H9 (cell line): ENCODE measurements at regions not wholly inside any gene's neighbourhood (a gene's known extent, or its start where the extent isn't known, plus 50 kb on each side); places are given as distances from the start of the nearest gene placed in this dataset.

Source experiments
- DNase-seq: peaks from one replicate; pipeline ENCODE4 v3.0.0-alpha.2; 2017
- H2AFZ ChIP-seq: one replicate; pipeline ENCODE4 v1.6.1; 2013; ENCODE audit warnings: mild to moderate bottlenecking, low read length, control low read depth, moderate library complexity
- H2AK5ac ChIP-seq: 2 replicates; pipeline ENCODE4 v1.6.1; 2013; ENCODE audit warnings: low read length, control low read depth, mixed read lengths; ENCODE audit not compliant: insufficient read length
- H2BK120ac ChIP-seq: one replicate; pipeline ENCODE4 v1.6.1; 2013; ENCODE audit warnings: low read depth, mild to moderate bottlenecking, low read length, control low read depth, inconsistent platforms; ENCODE audit not compliant: poor library complexity, severe bottlenecking
- H2BK12ac ChIP-seq: 2 replicates; pipeline ENCODE4 v1.6.1; 2013; ENCODE audit warnings: low read length, control low read depth, mixed read lengths, low read depth; ENCODE audit not compliant: insufficient read length
- H2BK15ac ChIP-seq: 2 replicates; pipeline ENCODE4 v1.6.1; 2013; ENCODE audit warnings: low read depth, low read length, control low read depth
- H2BK20ac ChIP-seq: one replicate; pipeline ENCODE4 v1.6.1; 2013; ENCODE audit warnings: low read depth, mild to moderate bottlenecking, low read length, control low read depth, inconsistent platforms; ENCODE audit not compliant: poor library complexity, severe bottlenecking
- H2BK5ac ChIP-seq: 2 replicates; pipeline ENCODE4 v1.6.1; 2013; ENCODE audit warnings: low read length, control low read depth, mixed read lengths; ENCODE audit not compliant: insufficient read length
- H3K14ac ChIP-seq: 2 replicates; pipeline ENCODE4 v1.6.1; 2013; ENCODE audit warnings: low read length, control low read depth; ENCODE audit not compliant: insufficient read depth
- H3K18ac ChIP-seq: 2 replicates; pipeline ENCODE4 v1.6.1; 2013; ENCODE audit warnings: low read depth, mild to moderate bottlenecking, mixed read lengths, low read length, control low read depth; ENCODE audit not compliant: insufficient read length
- H3K23ac ChIP-seq: 2 replicates; pipeline ENCODE4 v1.6.1; 2013; ENCODE audit warnings: low read length, control low read depth, mixed read lengths, low read depth; ENCODE audit not compliant: insufficient read length
- H3K23me2 ChIP-seq: 2 replicates; pipeline ENCODE4 v1.6.1; 2013; ENCODE audit warnings: low read depth, mild to moderate bottlenecking, mixed read lengths, low read length, control low read depth; ENCODE audit not compliant: insufficient read length, poor library complexity, severe bottlenecking
- H3K27ac ChIP-seq: 2 replicates; pipeline ENCODE4 v1.5.1; 2013; ENCODE audit warnings: low read length, control low read depth, mixed read lengths, low read depth; ENCODE audit not compliant: insufficient read length
- H3K27me3 ChIP-seq: 2 replicates; pipeline ENCODE4 v1.6.1; 2013; ENCODE audit warnings: low read length, control low read depth, inconsistent platforms; ENCODE audit not compliant: insufficient read depth
- H3K4ac ChIP-seq: 2 replicates; pipeline ENCODE4 v1.6.1; 2013; ENCODE audit warnings: low read depth, mild to moderate bottlenecking, control low read depth, inconsistent platforms, low read length, moderate library complexity
- H3K4me1 ChIP-seq: 2 replicates; pipeline ENCODE4 v1.6.1; 2013; ENCODE audit warnings: low read length, control low read depth, inconsistent platforms; ENCODE audit not compliant: insufficient read depth
- H3K4me2 ChIP-seq: 2 replicates; pipeline ENCODE4 v1.6.1; 2013; ENCODE audit warnings: low read length, control low read depth, mixed read lengths; ENCODE audit not compliant: insufficient read length, insufficient read depth
- H3K56ac ChIP-seq: 2 replicates; pipeline ENCODE4 v1.6.1; 2013; ENCODE audit warnings: low read depth, mild to moderate bottlenecking, mixed read lengths, low read length, control low read depth; ENCODE audit not compliant: insufficient read length
- H3K79me1 ChIP-seq: 2 replicates; pipeline ENCODE4 v1.6.1; 2013; ENCODE audit warnings: low read depth, mild to moderate bottlenecking, moderate library complexity, low read length, control low read depth, inconsistent platforms; ENCODE audit not compliant: insufficient read depth, poor library complexity, severe bottlenecking
- H3K79me2 ChIP-seq: 2 replicates; pipeline ENCODE4 v1.6.1; 2013; ENCODE audit warnings: low read length, control low read depth, inconsistent platforms; ENCODE audit not compliant: insufficient read depth
- H3K9ac ChIP-seq: 2 replicates; pipeline ENCODE4 v1.6.1; 2013; ENCODE audit warnings: low read length, control low read depth, mixed read lengths; ENCODE audit not compliant: insufficient read length; ENCODE audit errors: extremely low read depth
- H3K9me3 ChIP-seq: one replicate; pipeline ENCODE4 v1.6.1; 2013; ENCODE audit warnings: low read depth, low read length, inconsistent platforms; ENCODE audit not compliant: control insufficient read depth
- H3T11ph ChIP-seq: one replicate; pipeline ENCODE4 v1.6.1; 2013; ENCODE audit warnings: mild to moderate bottlenecking, low read length, control low read depth, inconsistent platforms
- H4K20me1 ChIP-seq: one replicate; pipeline ENCODE4 v1.6.1; 2013; ENCODE audit not compliant: control insufficient read depth, insufficient read length, insufficient read depth
- H4K5ac ChIP-seq: 2 replicates; pipeline ENCODE4 v1.6.1; 2013; ENCODE audit warnings: low read depth, mild to moderate bottlenecking, mixed read lengths, low read length, control low read depth; ENCODE audit not compliant: insufficient read length
- H4K8ac ChIP-seq: replicated peaks from 2 replicates; pipeline ENCODE4 v1.6.1; 2013; ENCODE audit warnings: low read length, control low read depth, mixed read lengths, low read depth; ENCODE audit not compliant: insufficient read length
- H4K91ac ChIP-seq: 2 replicates; pipeline ENCODE4 v1.6.1; 2013; ENCODE audit warnings: low read depth, mild to moderate bottlenecking, moderate library complexity, mixed read lengths, low read length, control low read depth; ENCODE audit not compliant: insufficient read length
- H3K27ac Mint-ChIP-seq, 3 experiments: 2 replicates in 2 of 3; 3 replicates in 1 of 3; pipeline ENCODE4 v1.8.0; 2020 to 2021; ENCODE audit warnings: mixed read lengths in 3 of 3, mild to moderate bottlenecking in 1 of 3, moderate library complexity in 1 of 3
- H3K27me3 Mint-ChIP-seq: 2 replicates; pipeline ENCODE4 v1.8.0; 2021; ENCODE audit warnings: low read depth, mild to moderate bottlenecking, moderate library complexity, mixed read lengths
- H3K36me3 Mint-ChIP-seq, 3 experiments: 2 replicates in 2 of 3; 3 replicates in 1 of 3; pipeline ENCODE4 v1.8.0; 2020 to 2021; ENCODE audit warnings: low read depth in 3 of 3, mixed read lengths in 3 of 3; ENCODE audit not compliant: insufficient read depth in 1 of 3
- H3K4me1 Mint-ChIP-seq, 2 experiments: 2 replicates each; pipeline ENCODE4 v1.8.0; 2020; ENCODE audit warnings: mixed read lengths in 2 of 2
- H3K4me3 Mint-ChIP-seq, 2 experiments: 2 replicates in 1 of 2; 3 replicates in 1 of 2; pipeline ENCODE4 v1.8.0; 2020 to 2021; ENCODE audit warnings: mild to moderate bottlenecking in 2 of 2, mixed read lengths in 2 of 2, moderate library complexity in 1 of 2
- H3K9me3 Mint-ChIP-seq, 2 experiments: 2 replicates in 1 of 2; 3 replicates in 1 of 2; pipeline ENCODE4 v1.8.0; 2020; ENCODE audit warnings: mild to moderate bottlenecking in 2 of 2, mixed read lengths in 2 of 2, moderate library complexity in 1 of 2
- CTCF ChIP-seq: fragments of 200-600 bp; sonication (generic); conservative IDR thresholded peaks from 3 replicates; pipeline ENCODE4 v1.8.0; 2021; ENCODE audit warnings: antibody characterized with exemption, mild to moderate bottlenecking
- WGBS: extraction: QIAGEN DNeasy Blood & Tissue Kit; methylation state at CpG from one replicate; pipeline ENCODE4 v1.1.7; 2013; ENCODE audit warnings: missing lambda C conversion rate, low lambda C conversion rate, mixed read lengths; ENCODE audit not compliant: insufficient read length; ENCODE audit errors: extremely low coverage; 5-methylcytosine and 5-hydroxymethylcytosine counted together

- H3K4me1 Mint-ChIP-seq: peaks cover 18 to 28% of the 10 kb centered on the region in 2 experiments
- WGBS: no CpG with 5 or more reads among the region's 5 CpGs
These were observed 321.9 kb upstream of the NPVF start for GRCh38 chr7:25550149-25550548.

More at GRCh38 chr7:25550149-25550548, 321.9 kb upstream of the NPVF start:
- H3K56ac ChIP-seq: no peak overlapping the region
- H3T11ph ChIP-seq: no peak overlapping the region
- H3K9ac ChIP-seq: no peak overlapping the region
- H3K27ac ChIP-seq: no peak overlapping the region
- H3K23ac ChIP-seq: no peak overlapping the region
- TF ChIP-seq CTCF: no peak
- H3K18ac ChIP-seq: no peak overlapping the region
- no peak overlapping the region for H2BK120ac ChIP-seq
- no peak overlapping the region for H2BK20ac ChIP-seq
- H3K9me3 ChIP-seq: no peaks in the 10 kb centered on the region
- DNase-seq: no peak
- no peak overlapping the region for H4K91ac ChIP-seq
- no peak overlapping the region for H4K8ac ChIP-seq
- no peaks in the 10 kb centered on the region for H3K27me3 ChIP-seq
- peaks cover 7% of the 10 kb centered on the region; the same call in 1 of the 2 replicates for H3K4me1 ChIP-seq
- Mint-ChIP-seq H3K27me3 (peaks cover 14% of the 10 kb centered on the region), H3K9me3 (no peaks in the 10 kb centered on the region), H3K4me3 (no peak overlapping the region), H3K27ac (no peak overlapping the region), H3K36me3 (no peaks in the 10 kb centered on the region)
- H2AK5ac ChIP-seq: no peak overlapping the region
- H3K79me2 ChIP-seq: no peaks in the 10 kb centered on the region
- H3K14ac ChIP-seq: no peak overlapping the region
- H3K4ac ChIP-seq: no peak overlapping the region
- H3K23me2 ChIP-seq: no peaks in the 10 kb centered on the region
- no peaks in the 10 kb centered on the region for H3K79me1 ChIP-seq
- H4K20me1 ChIP-seq: no peaks in the 10 kb centered on the region
- H3K4me2 ChIP-seq: no peak overlapping the region
- H2AFZ ChIP-seq: no peak overlapping the region
- no peak overlapping the region for H4K5ac ChIP-seq
- no peak overlapping the region for H2BK5ac ChIP-seq
- H2BK15ac ChIP-seq: no peak overlapping the region
- no peak overlapping the region for H2BK12ac ChIP-seq
